ENCODE measurements at regions not wholly inside any gene's neighbourhood (a gene's known extent, or its start where the extent isn't known, plus 50 kb on each side); places are given as distances from the start of the nearest gene placed in this dataset.

- Histone ChIP-seq H3K4me3 (replicated peaks in 1 of 2; ENCODE audit: low read depth in 1 of 2, low read length in 2 of 2) (no peak overlapping the region), H3K27ac (ENCODE audit: low read depth, low read length) (no peak overlapping the region), H3K9me3 (ENCODE audit: control insufficient read depth in 1 of 2, insufficient read depth in 1 of 2, low read depth in 1 of 2, low read length in 2 of 2) (no peaks in the 10 kb centered on the region), H4K20me1 (ENCODE audit: insufficient read depth) (no peaks in the 10 kb centered on the region), H3K36me3 (ENCODE audit: control insufficient read depth in 1 of 2, insufficient read depth in 2 of 2, low read length in 2 of 2) (no peaks in the 10 kb centered on the region), H3K4me1 (ENCODE audit: control insufficient read depth in 1 of 2, insufficient read depth in 2 of 2, low read length in 2 of 2) (no peaks in the 10 kb centered on the region), H3K4me2 (ENCODE audit: low read length) (no peak overlapping the region), H3K79me2 (ENCODE audit: insufficient read depth, low read length) (no peaks in the 10 kb centered on the region), H3K9me2 (ENCODE audit: insufficient read depth) (no peaks in the 10 kb centered on the region), H3K9ac (ENCODE audit: low read length) (no peak overlapping the region), H3K27me3 (ENCODE audit: insufficient read depth, low read length) (no peaks in the 10 kb centered on the region), H2AFZ (ENCODE audit: low read depth, low read length, poor library complexity, severe bottlenecking) (no peak overlapping the region)
- DNase-seq (ENCODE audit: low read depth, low spot score), result no peak
- ATAC-seq, result no peak
- POLR2A ChIA-PET, result no interaction called here
- TF ChIP-seq REST (IDR thresholded peaks at IDR 0.05; ENCODE audit: low read depth) (no peak), SP1 (IDR thresholded peaks at IDR 0.05; ENCODE audit: low read depth) (no peak), YY1 (IDR thresholded peaks at IDR 0.05; ENCODE audit: extremely low read depth, insufficient replicate concordance, low read depth, low read length) (no peak)
- BruUV-seq (replicated peaks), result no TSS peak
- intact Hi-C loops (cut with micrococcal nuclease), result no loop called here
- CTCF ChIA-PET, result no interaction called here
- RAD21 ChIA-PET (ENCODE audit: low non-redundant PET in 1 of 2, low total read pairs in 2 of 2, uncharacterized antibody in 2 of 2, unreplicated experiment in 2 of 2), result no interaction called here
Observed at GRCh38 chr13:105928901-105929300, 606.6 kb downstream of the EFNB2 start.

- ChIA-PET RAD21 (ENCODE audit: low non-redundant PET in 1 of 2, low total read pairs in 2 of 2, uncharacterized antibody in 2 of 2, unreplicated experiment in 2 of 2) (no interaction called here), CTCF (no interaction called here), POLR2A (no interaction called here)
- Histone ChIP-seq H4K20me1 (ENCODE audit: insufficient read depth) (no peaks in the 10 kb centered on the region), H3K4me1 (ENCODE audit: control insufficient read depth in 1 of 2, insufficient read depth in 2 of 2, low read length in 2 of 2) (no peaks in the 10 kb centered on the region), H3K9me2 (ENCODE audit: insufficient read depth) (no peaks in the 10 kb centered on the region), H3K9ac (ENCODE audit: low read length) (no peak overlapping the region), H3K27ac (ENCODE audit: low read depth, low read length) (no peak overlapping the region), H3K9me3 (ENCODE audit: control insufficient read depth in 1 of 2, insufficient read depth in 1 of 2, low read depth in 1 of 2, low read length in 2 of 2) (no peaks in the 10 kb centered on the region), H3K4me3 (replicated peaks in 1 of 2; ENCODE audit: low read depth in 1 of 2, low read length in 2 of 2) (no peak overlapping the region), H3K27me3 (ENCODE audit: insufficient read depth, low read length) (no peaks in the 10 kb centered on the region), H3K4me2 (ENCODE audit: low read length) (no peak overlapping the region), H2AFZ (ENCODE audit: low read depth, low read length, poor library complexity, severe bottlenecking) (no peak overlapping the region), H3K79me2 (ENCODE audit: insufficient read depth, low read length) (no peaks in the 10 kb centered on the region), H3K36me3 (ENCODE audit: control insufficient read depth in 1 of 2, insufficient read depth in 2 of 2, low read length in 2 of 2) (no peaks in the 10 kb centered on the region)
- BruUV-seq (replicated peaks), result no TSS peak
- intact Hi-C loops (cut with micrococcal nuclease), result no loop called here
- no peak for ATAC-seq
- TF ChIP-seq JUND (IDR thresholded peaks at IDR 0.05) (no peak), FOSL1 (IDR thresholded peaks at IDR 0.05; ENCODE audit: low read depth) (no peak), TCF7L2 (IDR thresholded peaks at IDR 0.05; ENCODE audit: borderline replicate concordance, extremely low read depth, insufficient read depth, insufficient read length) (no peak), ELF1 (IDR thresholded peaks at IDR 0.05; ENCODE audit: borderline replicate concordance, low read depth) (no peak), MAX (IDR thresholded peaks at IDR 0.05) (no peak), ZFX (IDR thresholded peaks at IDR 0.05) (no peak), YY1 (IDR thresholded peaks at IDR 0.05; ENCODE audit: extremely low read depth, insufficient replicate concordance, low read depth, low read length) (no peak), ATF3 (IDR thresholded peaks at IDR 0.05) (no peak), EZH2 (IDR thresholded peaks at IDR 0.05) (no peak), POLR2A (IDR thresholded peaks at IDR 0.05; ENCODE audit: borderline replicate concordance, extremely low read depth, insufficient read depth, insufficient read length) (no peak), EGR1 (IDR thresholded peaks at IDR 0.05; ENCODE audit: low read depth) (no peak)
- DNase-seq (ENCODE audit: low read depth, low spot score), result no peak
Observed at GRCh38 chr13:105928048-105928447, 607.4 kb downstream of the EFNB2 start.

Measured in HCT116 (cell line).